Subcutaneous abdominal adipose tissue (tissue), 5 donors: ENCODE measurements at regions not wholly inside any gene's neighbourhood (a gene's known extent, or its start where the extent isn't known, plus 50 kb on each side); places are given as distances from the start of the nearest gene placed in this dataset.

Source experiments
- H3K27ac ChIP-seq: one replicate; pipeline ENCODE4 v1.7.0; 2013; ENCODE audit warnings: low read depth, mild to moderate bottlenecking, inconsistent platforms, low read length, moderate library complexity
- H3K27me3 ChIP-seq, 5 donors: one replicate each; pipeline ENCODE4 v1.7.0; 2013; ENCODE audit warnings: low read length in 5 of 5, inconsistent platforms in 1 of 5; ENCODE audit not compliant: control insufficient read depth in 5 of 5, insufficient read depth in 4 of 5
- H3K36me3 ChIP-seq, 5 donors: one replicate each; pipeline ENCODE4 v1.7.0; 2013; ENCODE audit warnings: low read length in 5 of 5; ENCODE audit not compliant: control insufficient read depth in 5 of 5, insufficient read depth in 5 of 5
- H3K4me1 ChIP-seq, 5 donors: one replicate each; pipeline ENCODE4 v1.7.0; 2013; ENCODE audit warnings: low read length in 5 of 5, mild to moderate bottlenecking in 3 of 5, moderate library complexity in 1 of 5; ENCODE audit not compliant: control insufficient read depth in 5 of 5, insufficient read depth in 5 of 5
- H3K4me3 ChIP-seq, 5 donors: one replicate each; pipeline ENCODE4 v1.7.0; 2013; ENCODE audit warnings: low read length in 5 of 5, low read depth in 1 of 5
- H3K9ac ChIP-seq, 5 donors: one replicate each; pipeline ENCODE4 v1.7.0; 2013; ENCODE audit warnings: low read length in 5 of 5, mild to moderate bottlenecking in 4 of 5, moderate library complexity in 3 of 5
- H3K9me3 ChIP-seq, 5 donors: one replicate each; pipeline ENCODE4 v1.7.0; 2013; ENCODE audit warnings: low read length in 5 of 5; ENCODE audit not compliant: control insufficient read depth in 5 of 5
- donor health status: healthy.
- donor health status: healthy.
- donor health status: healthy.
- donor health status: healthy.
- donor health status: healthy.

- Histone ChIP-seq H3K9me3 (peaks cover 0 to 9% (median 3%) of the 10 kb centered on the region in 5 donors), H3K27ac (no peak overlapping the region), H3K9ac (no peak overlapping the region), H3K4me1 (peaks cover 0 to 5% (median 0%) of the 10 kb centered on the region in 5 donors), H3K36me3 (no peaks in the 10 kb centered on the region), H3K27me3 (no peaks in the 10 kb centered on the region), H3K4me3 (no peak overlapping the region)
Observed at GRCh38 chr7:16354573-16354972, 66.8 kb downstream of the CRPPA start.

- H3K27ac ChIP-seq = no peak overlapping the region
- no peak overlapping the region for H3K4me3 ChIP-seq
- peaks cover 0 to 15% (median 5%) of the 10 kb centered on the region in 5 donors for H3K9me3 ChIP-seq
- H3K9ac ChIP-seq = no peak overlapping the region
- H3K27me3 ChIP-seq = no peaks in the 10 kb centered on the region
- no peaks in the 10 kb centered on the region for H3K36me3 ChIP-seq
- H3K4me1 ChIP-seq = peaks cover 0 to 5% (median 0%) of the 10 kb centered on the region in 5 donors
Observed at GRCh38 chr7:16353226-16353625, 68.1 kb downstream of the CRPPA start.

GRCh38 chr7:16350634-16351033, 70.7 kb downstream of the CRPPA start:
- no peak overlapping the region for H3K4me3 ChIP-seq
- no peaks in the 10 kb centered on the region for H3K36me3 ChIP-seq
- H3K9ac ChIP-seq = no peak overlapping the region
- H3K27me3 ChIP-seq = no peaks in the 10 kb centered on the region
- peaks cover 0 to 15% (median 5%) of the 10 kb centered on the region in 5 donors for H3K9me3 ChIP-seq
- H3K4me1 ChIP-seq = no peaks in the 10 kb centered on the region
- no peak overlapping the region for H3K27ac ChIP-seq

GRCh38 chr7:16348251-16348650, 73.1 kb downstream of the CRPPA start:
- Histone ChIP-seq H3K9ac (no peak overlapping the region), H3K27me3 (no peaks in the 10 kb centered on the region), H3K9me3 (peaks cover 6 to 28% (median 16%) of the 10 kb centered on the region in 5 donors), H3K36me3 (no peaks in the 10 kb centered on the region), H3K27ac (no peak overlapping the region), H3K4me1 (no peaks in the 10 kb centered on the region), H3K4me3 (no peak overlapping the region)

DNA sequence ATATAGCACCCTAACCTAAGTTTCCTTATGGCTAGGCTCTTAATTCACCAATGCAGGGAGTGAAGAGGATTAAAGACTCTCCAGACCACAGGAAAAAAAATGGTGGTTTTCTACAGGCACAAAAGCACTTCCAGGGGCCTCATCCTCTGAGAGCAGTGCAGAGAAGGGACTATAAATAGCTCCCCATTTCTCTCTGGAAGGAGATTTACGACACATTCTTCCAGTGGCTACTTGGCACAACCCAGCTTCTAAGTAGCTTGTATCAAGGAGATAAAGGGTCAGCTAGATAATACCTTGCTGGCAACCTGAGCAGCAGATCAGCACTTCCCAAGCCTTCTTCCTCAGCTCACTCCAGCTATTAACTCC, 73.5 kb downstream of the CRPPA start:
- Histone ChIP-seq H3K9ac (no peak overlapping the region), H3K27ac (no peak overlapping the region), H3K36me3 (no peaks in the 10 kb centered on the region), H3K27me3 (no peaks in the 10 kb centered on the region), H3K9me3 (peaks cover 6 to 28% (median 16%) of the 10 kb centered on the region in 5 donors), H3K4me1 (no peaks in the 10 kb centered on the region), H3K4me3 (no peak overlapping the region)

GRCh38 chr7:16347066-16347826, 74.1 kb downstream of the CRPPA start:
- no peak overlapping the region for H3K27ac ChIP-seq
- H3K9ac ChIP-seq = no peak overlapping the region
- no peaks in the 10 kb centered on the region for H3K4me1 ChIP-seq
- H3K4me3 ChIP-seq = no peak overlapping the region
- peaks cover 6 to 28% (median 16%) of the 10 kb centered on the region in 5 donors for H3K9me3 ChIP-seq
- no peaks in the 10 kb centered on the region for H3K27me3 ChIP-seq
- H3K36me3 ChIP-seq = no peaks in the 10 kb centered on the region

- no peaks in the 10 kb centered on the region for H3K27me3 ChIP-seq
- H3K36me3 ChIP-seq = no peaks in the 10 kb centered on the region
- H3K4me3 ChIP-seq = no peak overlapping the region
- no peak overlapping the region for H3K9ac ChIP-seq
- H3K4me1 ChIP-seq = no peaks in the 10 kb centered on the region
- no peak overlapping the region for H3K27ac ChIP-seq
- peaks cover 6 to 28% (median 16%) of the 10 kb centered on the region in 5 donors for H3K9me3 ChIP-seq
Observed at GRCh38 chr7:16345979-16346958, 75.1 kb downstream of the CRPPA start.

- Histone ChIP-seq H3K9ac (no peak overlapping the region), H3K9me3 (peaks cover 6 to 23% (median 12%) of the 10 kb centered on the region in 5 donors), H3K4me3 (no peak overlapping the region), H3K4me1 (peaks cover 0 to 3% (median 0%) of the 10 kb centered on the region in 5 donors), H3K27me3 (no peaks in the 10 kb centered on the region), H3K27ac (no peak overlapping the region), H3K36me3 (no peaks in the 10 kb centered on the region)
Observed at GRCh38 chr7:16344927-16345326, 76.4 kb downstream of the CRPPA start.

DNA sequence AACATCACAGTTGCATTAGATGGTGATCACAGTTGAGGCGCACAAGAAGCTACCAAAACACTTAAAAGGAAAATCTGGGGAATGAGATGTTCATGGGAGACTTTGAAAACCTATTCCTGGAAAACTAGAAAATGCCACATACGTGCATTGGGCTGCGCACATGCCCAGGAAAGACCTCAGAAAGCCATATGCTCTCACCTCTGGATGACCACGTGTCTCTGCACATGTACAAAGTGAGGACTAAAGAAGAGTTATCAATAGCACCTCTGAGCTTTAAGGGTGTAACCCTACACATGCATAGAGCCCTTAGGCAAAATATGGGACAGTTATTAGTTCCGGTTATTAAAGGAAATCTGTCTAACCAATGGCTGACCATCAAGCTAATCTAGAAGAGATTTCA, 77.7 kb downstream of the CRPPA start:
- Histone ChIP-seq H3K27me3 (no peaks in the 10 kb centered on the region), H3K27ac (no peak overlapping the region), H3K4me1 (peaks cover 0 to 3% (median 0%) of the 10 kb centered on the region in 5 donors), H3K9me3 (peaks cover 10 to 18% (median 16%) of the 10 kb centered on the region in 5 donors), H3K36me3 (no peaks in the 10 kb centered on the region), H3K4me3 (no peak overlapping the region), H3K9ac (no peak overlapping the region)

DNA sequence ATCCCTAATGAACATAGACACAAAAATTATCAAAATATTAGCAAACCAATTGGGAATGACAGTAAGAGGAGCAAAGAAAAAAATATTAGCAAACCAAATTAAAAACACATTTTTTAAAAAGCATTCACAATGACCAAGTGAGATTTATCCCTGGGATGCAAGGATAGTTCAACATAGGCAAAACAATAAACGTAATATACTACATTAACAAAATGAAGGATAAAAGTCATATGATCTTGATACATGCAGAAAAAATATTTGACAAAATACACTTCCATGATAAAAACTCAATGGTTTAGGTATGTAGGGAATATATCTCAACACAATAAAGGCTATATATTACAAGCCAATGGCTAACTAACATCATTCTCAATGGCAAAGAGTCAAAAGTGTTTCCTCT, 83.3 kb downstream of the CRPPA start:
- Histone ChIP-seq H3K9me3 (peaks cover 2 to 17% (median 10%) of the 10 kb centered on the region in 5 donors), H3K27ac (no peak overlapping the region), H3K4me1 (peaks cover 0 to 3% (median 0%) of the 10 kb centered on the region in 5 donors), H3K36me3 (no peaks in the 10 kb centered on the region), H3K4me3 (no peak overlapping the region), H3K9ac (no peak overlapping the region), H3K27me3 (no peaks in the 10 kb centered on the region)
